Gastrocnemius medialis (tissue), 4 donors: ENCODE measurements at regions not wholly inside any gene's neighbourhood (a gene's known extent, or its start where the extent isn't known, plus 50 kb on each side); places are given as distances from the start of the nearest gene placed in this dataset.

Experiments used
- POLR2A ChIP-seq, 2 donors: fragments of 450-650 bp; IDR thresholded peaks; one replicate each; pipeline ENCODE4 v1.6.1; 2017; ENCODE audit warnings: antibody characterized with exemption in 2 of 2, mild to moderate bottlenecking in 2 of 2, moderate library complexity in 2 of 2
- TF ChIP-seq, protein P1 (sequence below), 5 experiments: fragments of 450-650 bp in 3 of 5; fragments of 200-600 bp in 2 of 5; sonication (generic) in 2 of 5; IDR thresholded peaks in 4 of 5; conservative IDR thresholded peaks in 1 of 5; 1 replicate in 4 of 5; 2 replicates in 1 of 5; pipeline ENCODE4 v1.5.1; 2016 to 2019; ENCODE audit warnings: antibody characterized with exemption in 5 of 5, mild to moderate bottlenecking in 3 of 5, moderate library complexity in 3 of 5

DNA sequence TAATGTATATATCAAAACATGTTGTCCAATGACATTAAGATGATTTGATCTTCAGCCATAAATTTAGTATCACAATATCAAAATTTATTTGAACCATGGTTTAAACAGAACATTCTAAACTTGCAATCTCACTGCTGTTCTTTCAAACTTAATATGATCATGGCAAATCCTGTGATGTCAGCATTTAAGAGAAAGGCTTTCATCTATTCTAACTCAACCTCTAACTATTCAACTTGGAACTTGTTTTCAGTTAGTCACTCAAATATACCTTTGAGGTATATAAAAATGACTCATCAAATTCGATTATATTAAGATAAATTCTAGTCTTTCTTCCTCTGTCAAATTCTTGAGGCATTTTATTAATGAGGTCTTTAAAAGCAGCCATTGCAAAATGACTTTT is 747.0 kb upstream of the FLRT2 start:
- TF ChIP-seq, protein P1, sequence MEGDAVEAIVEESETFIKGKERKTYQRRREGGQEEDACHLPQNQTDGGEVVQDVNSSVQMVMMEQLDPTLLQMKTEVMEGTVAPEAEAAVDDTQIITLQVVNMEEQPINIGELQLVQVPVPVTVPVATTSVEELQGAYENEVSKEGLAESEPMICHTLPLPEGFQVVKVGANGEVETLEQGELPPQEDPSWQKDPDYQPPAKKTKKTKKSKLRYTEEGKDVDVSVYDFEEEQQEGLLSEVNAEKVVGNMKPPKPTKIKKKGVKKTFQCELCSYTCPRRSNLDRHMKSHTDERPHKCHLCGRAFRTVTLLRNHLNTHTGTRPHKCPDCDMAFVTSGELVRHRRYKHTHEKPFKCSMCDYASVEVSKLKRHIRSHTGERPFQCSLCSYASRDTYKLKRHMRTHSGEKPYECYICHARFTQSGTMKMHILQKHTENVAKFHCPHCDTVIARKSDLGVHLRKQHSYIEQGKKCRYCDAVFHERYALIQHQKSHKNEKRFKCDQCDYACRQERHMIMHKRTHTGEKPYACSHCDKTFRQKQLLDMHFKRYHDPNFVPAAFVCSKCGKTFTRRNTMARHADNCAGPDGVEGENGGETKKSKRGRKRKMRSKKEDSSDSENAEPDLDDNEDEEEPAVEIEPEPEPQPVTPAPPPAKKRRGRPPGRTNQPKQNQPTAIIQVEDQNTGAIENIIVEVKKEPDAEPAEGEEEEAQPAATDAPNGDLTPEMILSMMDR (IDR thresholded peaks at IDR 0.05 in 4 of 5, conservative IDR thresholded peaks at IDR 0.05 in 1 of 5), result no peak
- no peak for TF ChIP-seq POLR2A (IDR thresholded peaks at IDR 0.05)
